ENCODE measurements at regions not wholly inside any gene's neighbourhood (a gene's known extent, or its start where the extent isn't known, plus 50 kb on each side); places are given as distances from the start of the nearest gene placed in this dataset.

- no peak for TF ChIP-seq CTCF (IDR thresholded peaks at IDR 0.05; ENCODE audit: insufficient read depth, low read length, poor library complexity, severe bottlenecking)
- DNase-seq (ENCODE audit: extremely low read depth, insufficient read length), result no peak
- no peaks in the 10 kb centered on the region for H3K36me3 ChIP-seq (ENCODE audit: control insufficient read depth, insufficient read depth, low read length)
- H3K4me3 ChIP-seq (replicated peaks; ENCODE audit: low read depth, low read length), result no peak overlapping the region
- peaks cover 1% of the 10 kb centered on the region for H3K27me3 ChIP-seq (replicated peaks; ENCODE audit: control insufficient read depth, insufficient read depth, low read length)
These were observed 104.6 kb upstream of the KLHL29 start for GRCh38 chr2:23280401-23280800.

- Histone ChIP-seq H3K4me3 (replicated peaks; ENCODE audit: low read depth, low read length) (no peak overlapping the region), H3K27me3 (replicated peaks; ENCODE audit: control insufficient read depth, insufficient read depth, low read length) (peaks cover 1% of the 10 kb centered on the region), H3K36me3 (ENCODE audit: control insufficient read depth, insufficient read depth, low read length) (no peaks in the 10 kb centered on the region)
- TF ChIP-seq CTCF (IDR thresholded peaks at IDR 0.05; ENCODE audit: insufficient read depth, low read length, poor library complexity, severe bottlenecking), result no peak
- DNase-seq (ENCODE audit: extremely low read depth, insufficient read length), result no peak
These were observed 101.3 kb upstream of the KLHL29 start for GRCh38 chr2:23283653-23284052.

GRCh38 chr2:23285091-23285800, 99.7 kb upstream of the KLHL29 start:
- no peak overlapping the region for H3K4me3 ChIP-seq (replicated peaks; ENCODE audit: low read depth, low read length)
- no peak for DNase-seq (ENCODE audit: extremely low read depth, insufficient read length)
- TF ChIP-seq CTCF (IDR thresholded peaks at IDR 0.05; ENCODE audit: insufficient read depth, low read length, poor library complexity, severe bottlenecking), result no peak
- H3K36me3 ChIP-seq (ENCODE audit: control insufficient read depth, insufficient read depth, low read length), result no peaks in the 10 kb centered on the region
- H3K27me3 ChIP-seq (replicated peaks; ENCODE audit: control insufficient read depth, insufficient read depth, low read length), result peaks cover 1% of the 10 kb centered on the region

- no peak for DNase-seq (ENCODE audit: extremely low read depth, insufficient read length)
- no peaks in the 10 kb centered on the region for H3K36me3 ChIP-seq (ENCODE audit: control insufficient read depth, insufficient read depth, low read length)
- H3K27me3 ChIP-seq (replicated peaks; ENCODE audit: control insufficient read depth, insufficient read depth, low read length), result peaks cover 1% of the 10 kb centered on the region
- TF ChIP-seq CTCF (IDR thresholded peaks at IDR 0.05; ENCODE audit: insufficient read depth, low read length, poor library complexity, severe bottlenecking), result no peak
- H3K4me3 ChIP-seq (replicated peaks; ENCODE audit: low read depth, low read length), result no peak overlapping the region
These were observed 98.8 kb upstream of the KLHL29 start for GRCh38 chr2:23286031-23286757.

- Histone ChIP-seq H3K36me3 (ENCODE audit: control insufficient read depth, insufficient read depth, low read length) (no peaks in the 10 kb centered on the region), H3K4me3 (replicated peaks; ENCODE audit: low read depth, low read length) (no peak overlapping the region), H3K27me3 (replicated peaks; ENCODE audit: control insufficient read depth, insufficient read depth, low read length) (peaks cover 1% of the 10 kb centered on the region)
- TF ChIP-seq CTCF (IDR thresholded peaks at IDR 0.05; ENCODE audit: insufficient read depth, low read length, poor library complexity, severe bottlenecking), result no peak
- DNase-seq (ENCODE audit: extremely low read depth, insufficient read length), result no peak
These were observed 97.9 kb upstream of the KLHL29 start for GRCh38 chr2:23286758-23287704.
